NCI-H2107 treated with DMSO at 0.1 percent for 48 hours (cell line): ENCODE measurements at regions not wholly inside any gene's neighbourhood (a gene's known extent, or its start where the extent isn't known, plus 50 kb on each side); places are given as distances from the start of the nearest gene placed in this dataset.

Experiments used
- DNase-seq: peaks from one replicate; lab custom pipeline; 2025; ENCODE audit not compliant: unreplicated experiment; lab: John Stamatoyannopoulos, UW

- no peak for DNase-seq
Measured at GRCh38 chr2:33777786-33778185, 178.7 kb upstream of the FAM98A start.

GRCh38 chr2:33775306-33775705, 176.2 kb upstream of the FAM98A start:
- DNase-seq, result no peak

- DNase-seq, result no peak
Measured at GRCh38 chr2:33770023-33770422, 170.9 kb upstream of the FAM98A start.

- no peak for DNase-seq
Measured at GRCh38 chr2:33766175-33766574, 167.1 kb upstream of the FAM98A start.

- no peak for DNase-seq
Measured at GRCh38 chr2:33765122-33765521, 166.0 kb upstream of the FAM98A start.

- no peak for DNase-seq
Measured at GRCh38 chr2:33764551-33764950, 165.5 kb upstream of the FAM98A start.

- no peak for DNase-seq
Measured at GRCh38 chr2:33763671-33764310, 164.7 kb upstream of the FAM98A start.

- no peak for DNase-seq
Measured at GRCh38 chr2:33762636-33763035, 163.5 kb upstream of the FAM98A start.

GRCh38 chr2:33746208-33746800, 147.2 kb upstream of the FAM98A start:
- no peak for DNase-seq

- DNase-seq, result no peak
Measured at GRCh38 chr2:33735096-33735495, 136.0 kb upstream of the FAM98A start.

GRCh38 chr2:33730804-33731203, 131.7 kb upstream of the FAM98A start:
- DNase-seq, result no peak

- DNase-seq, result no peak
Measured at GRCh38 chr2:33730193-33730592, 131.1 kb upstream of the FAM98A start.

- DNase-seq, result no peak
Measured at GRCh38 chr2:33729353-33729752, 130.3 kb upstream of the FAM98A start.

- DNase-seq, result no peak
Measured at GRCh38 chr2:33728106-33728505, 129.0 kb upstream of the FAM98A start.

- no peak for DNase-seq
Measured at GRCh38 chr2:33727361-33728032, 128.4 kb upstream of the FAM98A start.

GRCh38 chr2:33726415-33726814, 127.3 kb upstream of the FAM98A start:
- DNase-seq, result no peak

GRCh38 chr2:33723329-33723728, 124.2 kb upstream of the FAM98A start:
- DNase-seq, result no peak

- DNase-seq, result no peak
Measured at GRCh38 chr2:33719067-33719466, 120.0 kb upstream of the FAM98A start.

GRCh38 chr2:33712674-33713073, 113.6 kb upstream of the FAM98A start:
- DNase-seq, result no peak

- DNase-seq, result no peak
Measured at GRCh38 chr2:33709951-33710350, 110.9 kb upstream of the FAM98A start.

- no peak for DNase-seq
Measured at GRCh38 chr2:33707312-33707711, 108.2 kb upstream of the FAM98A start.

- no peak for DNase-seq
Measured at GRCh38 chr2:33706410-33706809, 107.3 kb upstream of the FAM98A start.
